HS-5 (cell line): ENCODE measurements at regions not wholly inside any gene's neighbourhood (a gene's known extent, or its start where the extent isn't known, plus 50 kb on each side); places are given as distances from the start of the nearest gene placed in this dataset.
"Not testable (repeated sequence)": the region's sequence is repeated elsewhere in the genome, so short reads cannot be mapped to it uniquely, and the experiment has no call there.

Experiments
- DNase-seq: peaks from one replicate; pipeline ENCODE4 v3.0.0-alpha.2; 2012; ENCODE audit warnings: low read depth

GRCh38 chr1:221527886-221528624 lies 213.8 kb downstream of the DUSP10 start:
- DNase-seq, result no peak

- DNase-seq, result not testable (repeated sequence)
Observed at GRCh38 chr1:221530159-221530558, 211.7 kb downstream of the DUSP10 start.

- no peak for DNase-seq
Observed at GRCh38 chr1:221530791-221531190, 211.1 kb downstream of the DUSP10 start.

GRCh38 chr1:221532071-221532773 lies 209.7 kb downstream of the DUSP10 start:
- no peak for DNase-seq

GRCh38 chr1:221541296-221541695 lies 200.6 kb downstream of the DUSP10 start:
- DNase-seq, result no peak

- no peak for DNase-seq
Observed at GRCh38 chr1:221543529-221544120, 198.3 kb downstream of the DUSP10 start.

- no peak for DNase-seq
Observed at GRCh38 chr1:221548942-221549341, 192.9 kb downstream of the DUSP10 start.

GRCh38 chr1:221549815-221550214 lies 192.1 kb downstream of the DUSP10 start:
- no peak for DNase-seq

- not testable (repeated sequence) for DNase-seq
Observed at GRCh38 chr1:221552792-221553191, 189.1 kb downstream of the DUSP10 start.

- DNase-seq, result no peak
Observed at GRCh38 chr1:221555689-221556433, 186.0 kb downstream of the DUSP10 start.

- no peak for DNase-seq
Observed at GRCh38 chr1:221556435-221556834, 185.5 kb downstream of the DUSP10 start.

- DNase-seq, result no peak
Observed at GRCh38 chr1:221557013-221557412, 184.9 kb downstream of the DUSP10 start.

- DNase-seq, result no peak
Observed at GRCh38 chr1:221558396-221558795, 183.5 kb downstream of the DUSP10 start.

- DNase-seq, result no peak
Observed at GRCh38 chr1:221559911-221560310, 182.0 kb downstream of the DUSP10 start.

GRCh38 chr1:221562542-221563475 lies 179.1 kb downstream of the DUSP10 start:
- no peak for DNase-seq

GRCh38 chr1:221563476-221563921 lies 178.4 kb downstream of the DUSP10 start:
- no peak for DNase-seq

- DNase-seq, result no peak
Observed at GRCh38 chr1:221564891-221565290, 177.0 kb downstream of the DUSP10 start.

- DNase-seq, result no peak
Observed at GRCh38 chr1:221565711-221566110, 176.2 kb downstream of the DUSP10 start.

- DNase-seq, result no peak
Observed at GRCh38 chr1:221567859-221568507, 173.9 kb downstream of the DUSP10 start.

- no peak for DNase-seq
Observed at GRCh38 chr1:221573756-221574155, 168.1 kb downstream of the DUSP10 start.

GRCh38 chr1:221574529-221574928 lies 167.4 kb downstream of the DUSP10 start:
- no peak for DNase-seq
